HG02970 (cell line): ENCODE measurements at regions not wholly inside any gene's neighbourhood (a gene's known extent, or its start where the extent isn't known, plus 50 kb on each side); places are given as distances from the start of the nearest gene placed in this dataset.

Experiments
- ATAC-seq: cut with Tn5 transposase; IDR thresholded peaks from one replicate; pipeline ENCODE4 v1.9.1; 2021; ENCODE audit warnings: mild to moderate bottlenecking, moderate library complexity, moderate number of reproducible peaks; ENCODE audit not compliant: unreplicated experiment, low FRiP score

DNA sequence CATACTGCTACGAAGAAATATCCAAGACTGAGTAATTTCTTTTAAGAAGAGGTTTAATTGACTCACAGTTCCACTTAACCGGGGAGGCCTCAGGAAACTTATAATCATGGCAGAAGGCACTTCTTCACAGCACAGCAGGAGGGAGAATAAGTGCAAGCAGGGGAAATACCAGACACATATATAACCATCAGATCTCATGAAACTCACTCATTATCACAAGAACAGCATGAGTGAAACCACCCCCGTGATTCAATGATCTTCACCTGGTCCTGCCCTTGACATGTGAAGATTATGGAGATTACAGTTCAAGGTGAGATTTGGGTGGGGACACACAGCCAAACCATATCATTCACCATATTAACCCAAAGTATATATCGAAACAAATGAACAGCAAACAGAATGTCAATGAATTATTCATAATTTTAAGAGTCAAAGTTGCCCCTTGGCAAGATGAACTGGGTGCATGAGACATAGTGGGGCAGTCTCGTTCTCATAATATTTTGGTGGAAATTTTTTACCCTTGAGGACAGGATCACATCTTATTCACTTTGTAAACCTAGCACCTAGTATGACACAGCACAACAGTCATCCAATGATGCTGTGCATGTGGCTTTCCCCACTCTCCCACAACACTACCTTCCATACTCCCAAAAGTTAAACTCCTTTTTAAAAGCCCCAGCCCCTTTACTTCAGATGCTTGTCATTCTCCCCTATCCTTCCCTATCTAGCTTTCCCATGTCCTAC, 425.3 kb downstream of the ZEB2 start:
- ATAC-seq, result no peak

DNA sequence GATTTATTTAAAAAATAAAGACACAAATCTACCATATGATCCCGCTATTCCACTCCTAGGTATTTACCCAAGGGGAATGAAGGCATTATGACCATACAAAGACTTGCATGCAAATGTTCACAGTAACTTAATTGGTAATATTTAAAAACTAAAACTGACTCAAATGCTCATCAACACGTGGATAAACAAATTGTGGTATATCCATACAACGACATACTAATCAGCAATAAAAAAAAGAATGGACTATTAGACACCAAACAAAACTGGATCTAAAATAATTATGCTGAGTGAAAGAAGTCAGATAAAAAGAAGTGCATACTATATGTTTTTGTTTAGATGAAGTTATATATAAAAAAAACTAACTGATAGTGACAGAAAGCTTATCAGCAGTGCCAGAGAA, 428.3 kb downstream of the ZEB2 start:
- no peak for ATAC-seq

DNA sequence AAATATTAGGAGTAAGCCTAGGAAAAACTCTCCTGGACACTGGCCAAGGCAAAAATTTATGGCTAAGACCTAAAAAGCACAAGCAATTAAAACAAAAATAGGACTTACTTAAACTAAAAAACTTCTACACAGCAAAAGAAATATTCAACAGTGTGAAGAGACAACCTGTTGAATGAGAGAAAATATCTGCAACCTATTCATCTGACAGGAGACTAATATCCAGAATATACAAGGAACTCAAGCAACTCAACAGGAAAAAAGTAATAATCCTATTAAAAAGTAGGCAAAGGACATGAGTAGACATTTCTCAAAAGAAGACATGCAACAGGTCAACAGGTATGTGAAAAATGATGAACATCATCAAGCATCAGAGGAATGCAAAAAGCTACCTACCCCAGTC, 431.1 kb downstream of the ZEB2 start:
- no peak for ATAC-seq

DNA sequence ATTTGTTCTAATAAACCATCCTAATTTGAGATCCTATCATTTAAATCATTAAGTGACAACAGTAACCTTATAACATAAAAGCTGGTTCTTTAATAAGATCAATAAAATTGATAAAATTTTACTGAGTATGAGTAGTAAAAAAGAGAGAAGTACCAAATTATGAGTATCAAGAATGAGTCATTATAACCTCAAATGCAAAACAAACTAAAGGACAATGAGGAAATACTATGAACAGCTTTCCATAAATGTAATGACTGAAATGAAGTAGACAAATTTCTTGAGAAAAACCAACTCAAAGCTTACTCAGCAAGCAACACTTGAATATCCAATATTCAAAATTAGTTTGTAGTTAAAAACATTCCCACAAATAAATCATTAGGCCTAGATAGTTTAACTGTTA, 433.0 kb downstream of the ZEB2 start:
- no peak for ATAC-seq

DNA sequence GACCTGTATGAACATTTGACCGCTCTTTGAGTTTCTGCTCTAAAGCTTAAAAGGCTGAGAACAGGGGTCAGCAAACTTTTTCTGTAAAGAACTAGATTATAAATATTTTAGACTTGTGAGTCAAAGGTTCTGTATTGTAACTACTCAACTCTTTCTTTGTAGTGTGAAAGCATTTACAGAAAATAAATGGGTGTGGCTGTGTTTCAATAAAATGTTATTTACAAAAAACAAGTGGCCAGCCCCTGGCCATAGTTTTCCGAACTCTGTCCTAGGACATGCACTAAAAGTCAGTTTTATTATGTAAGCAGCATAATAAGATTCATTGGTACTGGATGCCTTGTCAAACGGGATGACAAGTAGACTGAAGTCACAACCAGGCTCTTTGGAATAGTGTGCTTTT, 434.9 kb downstream of the ZEB2 start:
- no peak for ATAC-seq

DNA sequence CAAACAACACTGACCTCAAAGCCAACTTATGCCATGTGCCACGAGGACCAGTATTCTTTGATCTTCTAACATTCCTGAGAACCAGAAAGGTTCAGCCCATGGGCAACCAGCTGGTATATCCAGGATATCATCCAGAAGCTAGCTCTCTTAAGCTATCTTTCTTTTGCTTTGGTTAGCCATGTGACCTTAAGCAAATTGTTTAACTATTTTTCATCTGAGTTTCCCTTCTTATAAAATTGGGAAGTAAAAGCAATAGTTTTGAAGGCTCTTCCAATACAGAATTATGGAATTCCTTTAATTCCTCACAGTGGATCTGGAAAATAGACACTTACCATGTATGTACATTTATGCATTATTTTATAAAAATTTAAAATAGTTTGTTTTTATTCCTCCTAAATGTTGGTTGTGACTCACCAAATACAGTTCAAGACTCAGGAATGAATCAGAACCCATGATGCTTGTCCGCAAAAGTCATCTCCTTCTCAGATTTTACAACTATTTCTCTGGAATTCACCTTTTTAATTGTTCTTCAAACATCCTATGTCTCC, 435.7 kb downstream of the ZEB2 start:
- no peak for ATAC-seq

DNA sequence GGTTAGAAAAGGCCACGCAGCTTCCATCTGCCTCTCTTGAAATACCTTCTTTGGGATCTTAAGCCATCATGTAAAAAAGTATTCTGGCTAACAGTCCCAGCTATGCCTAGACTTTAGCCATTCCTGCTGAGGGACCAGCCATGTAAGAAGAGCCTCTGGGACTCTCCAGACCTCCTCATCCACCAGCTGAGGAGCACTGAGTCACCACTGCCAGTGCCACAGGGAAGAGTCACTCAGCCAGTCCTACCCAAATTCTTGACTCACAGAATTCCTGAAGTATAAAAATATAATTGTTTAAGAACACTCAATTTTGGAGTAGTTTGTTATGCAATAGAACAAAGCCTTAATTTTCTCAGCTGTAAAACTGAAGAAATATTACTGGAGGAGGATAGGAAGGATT, 436.7 kb downstream of the ZEB2 start:
- ATAC-seq, result no peak

DNA sequence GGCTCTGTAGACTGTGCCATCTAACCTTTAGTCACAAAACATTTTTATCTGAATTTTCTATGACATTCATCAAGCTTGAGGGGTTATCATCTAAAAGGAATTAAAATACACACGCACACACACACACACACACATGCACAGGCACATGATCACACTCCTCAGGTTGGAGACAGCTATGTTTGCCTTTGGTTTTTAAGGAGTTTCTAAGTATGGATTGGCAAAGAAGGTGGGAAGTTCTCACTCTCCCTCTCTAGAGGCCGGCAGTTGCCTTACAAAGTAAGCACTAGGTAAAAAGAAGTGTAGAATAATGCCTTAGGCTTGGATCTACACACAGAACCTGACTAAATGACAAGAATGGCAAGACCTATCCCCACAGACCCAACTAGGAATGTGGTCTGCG, 437.1 kb downstream of the ZEB2 start:
- ATAC-seq, result no peak

DNA sequence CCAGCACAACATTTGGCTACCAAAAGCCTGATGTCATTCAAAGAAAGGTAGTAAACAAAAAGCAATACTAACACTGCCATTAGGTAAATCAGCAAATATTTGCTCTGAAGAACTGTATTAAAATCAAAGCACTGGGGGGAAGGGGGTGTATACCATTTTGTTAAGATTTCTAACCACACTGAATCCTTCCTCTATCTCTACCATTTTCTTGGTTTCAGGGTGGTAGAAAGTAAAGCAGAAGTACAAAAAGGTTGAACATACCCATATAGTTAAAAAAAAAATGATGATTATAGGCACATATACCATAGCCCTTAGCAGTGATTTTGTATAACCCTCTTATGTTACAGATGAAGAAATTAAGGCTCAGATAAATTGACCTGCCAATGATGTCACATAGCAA, 437.6 kb downstream of the ZEB2 start:
- no peak for ATAC-seq

DNA sequence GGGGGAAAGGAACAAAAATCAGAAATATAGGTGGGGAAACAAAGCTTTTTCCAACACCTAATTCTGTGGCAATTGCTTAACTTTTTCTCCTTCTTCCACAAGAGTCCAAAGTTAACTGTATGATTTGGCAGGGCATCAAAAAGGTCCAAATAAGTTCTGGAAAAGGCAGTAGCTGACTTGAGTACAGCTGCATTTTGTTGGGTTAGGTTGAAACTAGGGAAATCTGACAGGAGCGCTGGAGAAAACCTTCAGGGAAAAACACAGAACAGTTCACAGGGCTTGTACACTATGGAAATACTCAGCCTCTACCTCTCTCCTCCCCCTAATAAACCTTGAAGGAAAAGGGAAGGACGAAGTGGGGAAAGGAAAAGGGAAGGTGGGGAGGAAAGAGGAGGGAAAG, 438.6 kb downstream of the ZEB2 start:
- no peak for ATAC-seq

DNA sequence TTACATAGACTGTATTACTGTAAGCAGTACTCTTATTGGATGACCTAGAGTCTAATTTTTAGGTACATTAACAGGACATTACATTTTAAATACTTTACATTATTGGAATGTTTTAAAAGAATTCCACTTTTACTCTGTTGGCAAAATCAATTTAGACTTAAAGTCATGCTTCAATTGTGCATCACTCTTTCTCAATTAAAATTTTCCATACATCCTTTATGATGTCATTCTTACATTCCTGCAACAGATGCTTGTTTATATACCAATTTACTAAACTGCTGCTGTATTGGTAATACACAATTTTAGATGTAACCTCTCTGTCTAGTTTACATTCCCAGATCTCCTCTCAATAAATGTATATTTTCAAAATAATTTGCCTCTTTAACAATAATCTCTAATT, 440.1 kb downstream of the ZEB2 start:
- no peak for ATAC-seq

DNA sequence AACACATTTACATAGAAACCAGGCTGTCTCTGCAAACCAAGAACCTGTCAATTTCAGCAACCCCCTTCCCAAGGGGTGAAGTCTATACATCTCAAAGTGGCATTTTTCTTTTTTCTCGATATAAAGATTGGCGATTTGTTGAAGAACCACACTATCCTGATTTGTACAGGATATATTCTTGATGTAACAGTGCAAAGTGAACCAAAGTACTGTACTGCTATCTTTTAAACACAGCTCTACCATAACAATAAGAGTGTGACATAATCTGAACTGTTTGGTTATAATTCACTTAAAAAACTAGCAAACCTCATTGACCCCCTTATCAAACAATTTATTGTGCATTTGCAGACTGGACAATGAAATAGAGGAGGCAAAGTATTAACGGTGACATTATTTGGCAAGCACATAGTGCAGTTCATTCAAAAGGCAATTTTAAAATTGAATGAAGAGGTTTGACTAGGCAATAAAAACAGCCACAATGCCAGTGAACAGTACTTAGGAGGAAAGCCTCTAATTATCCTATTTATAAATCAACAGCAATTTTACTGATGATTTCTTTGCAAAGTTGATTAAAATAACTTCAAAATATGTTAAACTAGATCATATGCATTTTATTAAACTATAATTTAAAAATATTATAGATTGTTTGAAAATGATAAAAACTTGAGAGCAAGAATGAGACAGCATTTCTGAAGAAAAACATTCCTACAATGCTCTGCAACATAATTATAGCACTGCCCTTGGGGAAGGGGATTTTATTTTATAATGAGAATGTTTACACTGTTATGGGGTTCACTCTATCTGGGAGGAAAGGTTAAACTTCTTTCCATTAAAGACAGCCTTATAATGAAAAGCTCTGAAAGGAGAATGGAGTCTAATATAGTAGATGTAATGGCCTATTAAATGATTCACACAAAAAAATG, 440.9 kb downstream of the ZEB2 start:
- no peak for ATAC-seq

DNA sequence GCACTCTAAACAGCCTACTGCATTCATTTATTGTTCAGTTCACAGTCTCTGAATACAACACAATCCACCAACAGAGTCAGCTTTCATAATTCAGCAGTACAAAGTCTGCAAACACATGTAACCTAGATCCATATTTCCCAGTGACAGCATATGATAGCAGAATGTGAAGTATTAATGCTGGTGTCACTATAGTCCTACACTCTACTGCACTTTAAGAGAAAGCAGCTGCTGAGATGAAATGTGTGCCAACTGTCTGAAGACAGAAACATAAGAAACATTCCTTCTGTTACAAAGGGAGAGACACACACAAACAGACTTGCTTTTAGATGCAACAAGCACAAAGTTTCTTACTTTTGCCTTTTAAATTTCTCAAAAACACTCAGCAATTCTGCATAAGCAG, 441.8 kb downstream of the ZEB2 start:
- ATAC-seq, result no peak

DNA sequence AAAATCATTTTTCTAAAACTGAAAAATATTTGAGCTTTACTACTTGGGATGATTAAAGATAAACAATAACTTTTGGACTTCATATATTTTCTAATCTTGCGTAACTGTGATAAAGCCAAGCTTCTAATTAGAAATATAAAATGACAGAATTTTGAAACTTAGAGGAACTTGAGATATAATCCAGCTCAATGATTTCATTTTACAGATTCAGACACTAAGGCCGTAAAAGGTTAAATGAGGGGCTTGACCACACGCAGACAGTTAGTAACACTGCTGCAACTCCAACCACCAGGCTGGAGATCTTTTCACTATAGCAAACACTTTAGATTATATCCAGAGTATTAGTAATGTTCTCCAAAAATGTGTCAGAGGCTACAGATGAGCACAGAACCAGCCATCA, 445.5 kb downstream of the ZEB2 start:
- no peak for ATAC-seq

DNA sequence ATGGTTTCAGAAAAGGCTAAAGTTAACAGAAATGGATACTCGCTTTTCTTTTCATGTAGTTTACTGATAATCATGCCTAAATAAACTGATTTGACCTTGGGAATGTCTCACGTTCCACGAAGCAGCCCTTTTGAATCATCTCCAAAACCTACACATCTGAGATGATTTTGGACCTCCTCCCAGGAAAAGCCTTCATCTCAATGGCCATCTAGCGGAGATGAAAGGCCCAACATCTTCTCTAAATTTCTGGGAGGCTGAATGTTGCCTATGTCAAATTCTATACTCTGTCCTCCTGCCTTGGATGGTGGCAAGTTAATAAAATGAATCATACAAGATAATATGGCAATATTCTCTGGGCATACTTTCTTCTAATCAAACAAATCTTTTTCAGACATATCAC, 448.5 kb downstream of the ZEB2 start:
- no peak for ATAC-seq

DNA sequence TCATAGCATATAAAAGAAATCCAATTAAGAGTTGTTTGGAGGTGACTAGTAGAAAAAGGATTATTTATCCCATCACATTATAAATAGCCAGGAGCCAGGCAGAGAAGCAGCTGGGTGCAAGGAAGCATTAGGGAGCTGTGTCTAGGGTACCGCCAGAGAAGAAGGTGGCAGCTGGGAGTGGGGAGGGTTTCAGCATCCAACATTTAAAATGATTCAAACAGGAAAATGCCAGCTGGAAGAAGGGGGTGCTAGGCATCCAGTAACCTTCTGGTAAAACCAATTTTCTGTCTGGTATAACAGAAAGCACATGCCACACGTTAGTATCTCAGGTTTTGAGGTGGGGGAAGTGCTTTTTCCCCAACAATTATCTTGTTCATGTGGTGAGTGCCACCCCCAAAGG, 452.4 kb downstream of the ZEB2 start:
- no peak for ATAC-seq

DNA sequence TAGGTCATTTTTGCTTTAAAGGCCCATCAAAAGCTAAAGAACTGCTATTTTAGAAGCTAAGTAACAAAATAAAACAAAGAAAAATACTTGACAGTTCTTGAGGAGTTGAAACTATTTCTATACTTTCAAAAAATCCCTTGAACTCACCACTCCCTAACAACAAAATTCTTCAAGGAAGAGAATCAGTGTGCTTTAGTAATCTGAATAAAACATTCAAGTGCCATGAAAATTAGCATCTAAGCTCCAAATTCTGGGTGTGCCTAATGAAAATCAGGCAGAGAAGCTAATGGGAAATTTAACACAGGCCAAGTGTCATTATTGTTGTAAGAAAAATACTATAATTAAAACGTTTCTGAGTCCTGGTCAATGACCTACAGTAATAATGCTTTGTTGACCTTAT, 456.3 kb downstream of the ZEB2 start:
- no peak for ATAC-seq

DNA sequence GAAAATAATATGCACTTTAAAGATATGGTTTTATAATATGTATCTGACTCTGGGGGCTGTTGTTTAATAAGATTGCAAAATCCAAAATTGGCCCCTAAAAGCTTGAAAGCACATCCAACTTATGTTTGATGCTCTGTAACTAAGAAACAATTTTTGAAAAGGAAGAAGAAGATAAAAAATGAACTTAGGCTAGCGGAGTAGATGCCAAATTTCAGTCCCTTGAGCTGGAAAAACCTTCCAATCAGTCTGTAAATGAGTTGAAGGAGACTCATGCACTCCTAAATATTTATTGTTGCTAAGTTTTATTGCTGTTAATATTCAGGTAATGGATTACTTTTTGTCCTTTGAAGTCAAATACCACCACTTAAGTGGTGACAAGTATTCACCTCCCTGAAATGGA, 465.0 kb downstream of the ZEB2 start:
- no peak for ATAC-seq

DNA sequence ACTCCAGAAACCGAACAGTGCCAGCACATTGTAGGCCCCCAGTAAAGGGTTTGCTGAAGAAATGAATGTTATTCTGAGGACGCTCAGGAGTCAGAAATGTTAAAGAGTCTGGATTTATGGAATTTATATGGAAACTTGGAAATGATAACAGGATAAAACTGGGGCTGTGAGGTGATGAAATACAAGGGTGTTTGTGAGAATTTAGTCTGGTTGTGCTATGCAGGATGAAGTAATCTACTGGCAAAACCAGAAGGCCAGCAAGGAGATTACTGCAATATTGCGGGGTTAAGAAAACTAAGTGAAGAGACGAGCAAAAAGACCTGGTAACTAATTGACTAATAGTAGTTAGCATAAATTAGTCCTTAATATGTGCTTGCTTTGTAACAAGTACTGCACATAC, 467.8 kb downstream of the ZEB2 start:
- ATAC-seq, result no peak

DNA sequence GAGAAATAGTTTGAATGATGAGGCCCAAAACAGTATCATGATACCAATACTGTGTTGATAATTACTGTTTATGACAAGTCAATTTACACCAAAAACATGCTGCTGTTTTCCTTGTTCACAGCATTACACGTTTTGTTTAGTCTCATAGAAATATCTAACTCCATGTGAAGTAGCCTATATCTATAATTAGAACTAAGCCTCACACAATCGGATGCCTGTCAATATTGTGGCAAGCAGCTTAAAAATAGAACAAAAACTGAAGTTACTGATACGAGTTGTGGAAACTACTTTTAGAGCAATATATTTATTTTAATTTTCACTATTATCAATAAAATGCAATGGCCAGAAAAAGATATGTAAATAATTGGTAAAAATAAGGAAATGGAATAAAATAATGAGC, 470.8 kb downstream of the ZEB2 start:
- ATAC-seq, result no peak

DNA sequence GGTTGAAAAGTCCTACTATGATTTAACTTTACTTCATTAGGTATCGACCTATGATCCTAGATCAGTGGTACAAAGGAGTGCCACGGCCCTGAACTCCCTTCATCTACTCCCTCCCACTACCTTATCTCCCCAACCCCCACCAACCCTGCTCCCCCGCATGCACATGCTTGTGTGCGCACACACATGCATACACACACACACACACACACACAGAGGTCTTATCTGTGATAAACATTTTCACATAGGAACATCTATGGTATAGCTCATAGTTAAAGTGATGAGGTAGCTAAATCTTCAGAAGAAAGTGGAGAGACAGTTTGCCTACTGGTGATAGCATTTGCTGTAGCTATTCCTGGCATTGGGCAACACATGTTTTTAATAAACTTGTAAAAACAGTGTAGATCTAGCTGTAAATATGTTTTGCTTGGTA, 471.3 kb downstream of the ZEB2 start:
- no peak for ATAC-seq

DNA sequence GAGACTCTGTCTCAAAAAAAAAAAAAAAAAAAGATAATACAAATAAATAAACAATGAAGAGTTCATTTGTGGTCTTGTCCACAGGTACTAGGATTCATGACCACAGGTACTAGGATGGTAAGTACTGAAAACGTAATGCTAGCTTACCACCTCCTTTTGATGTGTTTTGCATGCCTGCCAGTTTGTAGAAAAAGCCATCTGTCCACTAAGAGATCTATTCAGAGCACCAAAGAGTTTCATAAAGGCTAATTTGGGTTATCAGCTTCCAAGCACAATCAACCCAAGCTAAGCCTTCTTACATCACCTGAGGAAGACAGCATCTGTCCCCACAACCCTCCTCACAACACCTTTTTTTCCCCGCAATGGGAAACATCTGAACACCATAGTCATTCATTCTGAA, 477.2 kb downstream of the ZEB2 start:
- no peak for ATAC-seq
